ENCODE measurements at regions not wholly inside any gene's neighbourhood (a gene's known extent, or its start where the extent isn't known, plus 50 kb on each side); places are given as distances from the start of the nearest gene placed in this dataset.

DNA sequence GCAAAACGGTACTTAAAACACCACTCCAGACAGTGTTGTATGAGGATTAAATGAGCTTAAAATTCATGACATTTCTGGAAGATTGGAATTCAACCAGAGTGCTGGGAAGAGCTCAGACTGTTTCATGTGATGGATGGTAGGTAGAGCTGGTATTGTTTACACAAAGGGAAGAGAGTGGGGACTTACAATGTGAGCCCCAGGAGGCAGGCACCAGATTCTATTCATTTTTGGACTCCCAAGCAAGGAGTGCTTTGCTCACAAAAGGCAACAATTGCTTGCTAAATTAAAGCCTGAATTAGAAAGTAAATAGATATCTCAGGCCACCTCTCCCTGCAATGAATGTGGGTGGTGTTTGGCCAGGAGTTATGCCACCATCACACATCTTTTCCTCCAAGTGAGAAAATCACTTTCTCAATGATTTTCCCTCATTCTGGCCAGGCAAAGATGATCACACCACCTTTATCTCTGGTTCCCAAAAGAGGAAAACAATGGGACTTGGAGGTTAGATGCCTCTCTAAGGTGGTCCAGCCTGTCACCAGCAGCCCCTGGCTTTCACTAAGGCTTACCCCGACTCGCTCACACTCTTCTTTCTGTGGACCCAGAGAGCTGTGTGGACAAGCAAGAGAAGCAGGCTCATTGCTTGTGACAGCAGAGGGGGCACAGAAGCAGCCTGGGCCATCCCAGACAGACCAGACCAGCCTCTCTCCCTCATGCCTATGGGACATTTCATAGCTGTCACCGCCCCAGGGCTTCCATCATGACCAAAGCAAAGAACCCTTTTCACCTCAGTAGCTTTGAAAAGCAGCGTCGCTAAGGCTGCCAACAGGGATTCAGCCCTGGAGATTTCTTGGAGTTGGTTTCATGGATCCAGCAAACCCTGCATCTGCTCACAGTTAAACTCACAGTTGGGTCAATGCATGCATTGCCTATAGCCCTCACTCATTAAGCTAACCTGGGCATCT, 63.5 kb upstream of the DRD2 start:
- TF ChIP-seq, protein P1, sequence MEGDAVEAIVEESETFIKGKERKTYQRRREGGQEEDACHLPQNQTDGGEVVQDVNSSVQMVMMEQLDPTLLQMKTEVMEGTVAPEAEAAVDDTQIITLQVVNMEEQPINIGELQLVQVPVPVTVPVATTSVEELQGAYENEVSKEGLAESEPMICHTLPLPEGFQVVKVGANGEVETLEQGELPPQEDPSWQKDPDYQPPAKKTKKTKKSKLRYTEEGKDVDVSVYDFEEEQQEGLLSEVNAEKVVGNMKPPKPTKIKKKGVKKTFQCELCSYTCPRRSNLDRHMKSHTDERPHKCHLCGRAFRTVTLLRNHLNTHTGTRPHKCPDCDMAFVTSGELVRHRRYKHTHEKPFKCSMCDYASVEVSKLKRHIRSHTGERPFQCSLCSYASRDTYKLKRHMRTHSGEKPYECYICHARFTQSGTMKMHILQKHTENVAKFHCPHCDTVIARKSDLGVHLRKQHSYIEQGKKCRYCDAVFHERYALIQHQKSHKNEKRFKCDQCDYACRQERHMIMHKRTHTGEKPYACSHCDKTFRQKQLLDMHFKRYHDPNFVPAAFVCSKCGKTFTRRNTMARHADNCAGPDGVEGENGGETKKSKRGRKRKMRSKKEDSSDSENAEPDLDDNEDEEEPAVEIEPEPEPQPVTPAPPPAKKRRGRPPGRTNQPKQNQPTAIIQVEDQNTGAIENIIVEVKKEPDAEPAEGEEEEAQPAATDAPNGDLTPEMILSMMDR (IDR thresholded peaks at IDR 0.05), result no peak
- no peak for TF ChIP-seq POLR2AphosphoS5 (IDR thresholded peaks at IDR 0.05)
